Germinal center (tissue), 1 donor: ENCODE measurements at regions not wholly inside any gene's neighbourhood (a gene's known extent, or its start where the extent isn't known, plus 50 kb on each side); places are given as distances from the start of the nearest gene placed in this dataset.

Experiments
- DNase-seq: peaks from one replicate; pipeline ENCODE4 v3.0.0; 2012; ENCODE audit warnings: mixed read lengths, low spot score

DNA sequence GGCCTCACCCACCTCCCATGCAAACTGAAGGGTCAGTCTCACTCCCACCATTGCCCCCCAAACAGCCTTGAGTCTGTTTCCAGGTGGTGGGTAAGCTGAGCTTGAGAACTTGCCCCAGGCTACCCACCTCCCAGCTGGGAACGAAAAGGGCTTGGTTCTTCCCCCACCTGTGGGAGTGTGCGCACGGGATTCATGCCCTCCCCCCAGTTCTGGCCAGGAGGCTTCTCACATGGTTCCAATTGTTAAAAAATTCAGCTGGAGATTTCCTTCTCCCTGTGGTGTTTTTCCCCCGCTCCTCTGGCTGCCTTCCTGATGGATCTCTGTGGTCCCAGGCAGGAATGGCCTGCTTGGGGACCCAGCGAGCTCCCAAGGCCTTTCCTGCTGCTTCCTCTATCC is 81.8 kb upstream of the C21orf91 start:
- no peak for DNase-seq

- DNase-seq, result no peak
Measured at GRCh38 chr21:17900281-17900989, 81.3 kb upstream of the C21orf91 start.

- DNase-seq, result no peak
Measured at GRCh38 chr21:17889171-17889570, 70.0 kb upstream of the C21orf91 start.

- DNase-seq, result no peak
Measured at GRCh38 chr21:17869115-17869514, 50.0 kb upstream of the C21orf91 start.
